ENCODE measurements at regions not wholly inside any gene's neighbourhood (a gene's known extent, or its start where the extent isn't known, plus 50 kb on each side); places are given as distances from the start of the nearest gene placed in this dataset.

DNA sequence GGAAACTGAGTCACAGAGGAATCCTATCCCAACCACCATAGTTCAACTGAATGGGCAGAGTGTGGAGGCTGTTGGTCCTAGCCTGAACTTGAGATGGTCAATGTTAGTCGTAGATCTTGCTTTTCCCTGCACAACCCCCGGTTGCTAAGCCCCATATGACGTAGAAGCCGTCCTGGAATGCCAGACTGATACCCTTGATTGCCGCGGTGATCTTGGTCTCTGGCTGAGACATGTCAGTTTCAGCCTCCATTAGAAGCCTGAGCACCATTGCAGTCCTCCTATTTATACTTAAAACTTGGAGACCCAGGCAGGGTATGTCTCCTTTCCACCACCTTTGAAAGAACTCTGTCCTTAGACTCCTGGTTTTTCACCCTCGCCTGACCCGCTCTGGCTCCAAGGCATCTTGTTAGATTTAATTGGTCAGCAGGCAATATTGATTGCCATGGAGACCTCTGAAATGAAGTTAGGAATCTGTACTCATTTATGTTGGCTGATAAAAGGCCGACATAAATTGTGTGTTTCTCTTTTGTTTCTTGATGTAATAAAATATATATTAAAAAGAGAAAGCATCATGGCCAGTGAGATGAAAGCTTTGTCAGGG is 53.4 kb downstream of the RPLP1 start:
- DNase-seq (ENCODE audit: low spot score) = no peak

DNA sequence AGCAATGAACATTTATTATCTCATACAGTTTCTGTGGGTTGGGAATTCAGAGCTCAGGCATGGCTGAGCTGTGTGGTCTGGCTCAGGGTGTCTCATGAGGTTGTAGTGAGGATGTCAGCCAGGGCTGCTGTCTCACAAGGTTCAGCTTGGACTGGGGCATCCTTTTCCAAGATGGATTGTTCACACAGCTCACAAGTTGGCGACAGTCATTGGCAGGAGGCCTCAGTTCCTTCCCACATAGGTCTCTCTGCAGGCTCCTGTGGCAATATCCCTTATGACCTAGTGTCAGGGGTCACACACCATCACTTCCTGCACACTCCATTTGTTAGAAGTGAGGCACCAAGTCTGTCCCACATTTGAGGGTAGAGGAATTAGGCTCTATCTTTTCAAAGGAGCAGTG is 56.0 kb downstream of the RPLP1 start:
- DNase-seq (ENCODE audit: low spot score) = no peak

DNA sequence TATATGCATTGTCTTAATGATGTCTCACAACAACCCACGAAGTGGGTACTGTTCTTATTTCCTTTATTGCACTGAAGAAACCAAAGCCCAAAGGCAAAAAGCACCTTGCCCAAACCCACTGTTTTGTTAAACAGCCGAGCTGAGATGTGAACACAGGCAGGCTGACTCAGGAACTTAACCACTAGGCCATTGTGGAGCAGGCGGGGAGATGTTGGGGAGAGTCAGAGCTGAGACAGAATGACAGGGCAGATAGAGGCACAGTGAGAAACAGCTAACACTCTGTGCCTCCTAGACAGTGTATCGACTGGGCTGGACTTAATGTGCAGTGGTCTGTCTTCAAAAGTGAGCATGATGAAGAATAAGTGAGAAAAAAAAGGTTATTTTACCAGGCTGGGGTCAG is 56.5 kb downstream of the RPLP1 start:
- no peak for DNase-seq (ENCODE audit: low spot score)

DNA sequence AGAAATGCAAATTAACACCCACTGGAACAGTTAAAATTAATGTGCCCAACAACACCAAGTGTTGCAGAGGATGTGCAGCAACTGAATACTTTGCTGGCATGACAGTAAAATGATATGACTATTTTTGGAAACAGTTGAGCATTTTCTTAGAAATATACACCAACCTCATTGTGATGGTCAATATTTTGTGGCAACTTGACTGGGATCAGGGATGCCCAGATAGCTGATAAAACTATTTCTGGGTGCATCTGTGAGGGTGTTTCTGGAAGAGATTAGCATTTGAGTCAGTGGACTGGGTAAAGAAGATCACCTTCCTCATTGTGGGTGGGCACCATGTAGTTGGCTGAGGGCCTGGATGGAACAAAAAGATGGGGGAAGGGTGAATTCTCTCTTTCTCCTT is 57.9 kb downstream of the RPLP1 start:
- no peak for DNase-seq (ENCODE audit: low spot score)

DNA sequence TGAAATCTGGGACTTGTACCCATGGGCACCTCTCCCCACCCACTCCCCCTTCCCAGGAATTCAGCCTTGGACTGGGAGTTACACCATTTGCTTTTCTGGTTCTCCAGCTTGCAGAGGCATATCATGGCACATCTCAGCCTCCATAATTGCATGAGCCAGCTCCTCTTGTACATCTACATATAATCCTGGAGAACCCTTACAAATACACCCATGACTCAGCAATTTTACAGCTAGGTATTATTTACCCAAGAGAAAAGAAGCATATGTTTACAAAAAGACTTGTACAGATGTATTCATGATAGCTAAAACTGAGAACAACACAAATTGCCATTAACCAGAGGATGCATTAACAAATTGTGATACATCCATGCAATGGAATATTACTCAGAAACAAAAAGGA is 58.4 kb downstream of the RPLP1 start:
- DNase-seq (ENCODE audit: low spot score) = no peak

DNA sequence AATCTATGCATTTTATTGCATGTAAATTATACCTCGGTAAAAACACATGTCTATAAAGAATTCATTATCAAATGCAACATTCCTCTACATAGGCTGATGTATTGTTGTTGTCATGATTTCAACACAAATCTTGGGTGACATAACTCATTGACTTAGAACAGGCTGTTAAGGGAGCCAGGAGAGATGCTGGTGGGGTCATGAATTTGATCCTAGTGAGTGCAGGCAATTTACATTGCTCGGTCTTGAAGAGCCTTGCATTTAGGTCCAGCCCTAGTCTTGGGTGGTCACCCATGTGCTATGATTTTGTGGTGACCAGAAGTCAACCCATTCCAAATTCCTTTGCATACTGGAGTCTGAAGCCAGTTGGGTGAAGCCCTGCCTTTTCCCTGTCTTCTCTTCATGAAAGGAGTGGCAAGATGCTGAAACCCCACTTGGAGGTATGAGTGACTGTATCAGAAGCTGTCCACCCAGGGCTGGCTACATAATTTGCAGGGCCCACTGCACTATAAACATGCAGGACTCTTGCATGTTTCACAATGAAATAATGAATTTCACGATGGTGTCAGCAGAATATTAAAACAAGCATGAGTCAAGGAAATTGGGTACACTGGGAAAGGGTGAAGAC is 59.2 kb downstream of the RPLP1 start:
- DNase-seq (ENCODE audit: low spot score) = no peak

DNA sequence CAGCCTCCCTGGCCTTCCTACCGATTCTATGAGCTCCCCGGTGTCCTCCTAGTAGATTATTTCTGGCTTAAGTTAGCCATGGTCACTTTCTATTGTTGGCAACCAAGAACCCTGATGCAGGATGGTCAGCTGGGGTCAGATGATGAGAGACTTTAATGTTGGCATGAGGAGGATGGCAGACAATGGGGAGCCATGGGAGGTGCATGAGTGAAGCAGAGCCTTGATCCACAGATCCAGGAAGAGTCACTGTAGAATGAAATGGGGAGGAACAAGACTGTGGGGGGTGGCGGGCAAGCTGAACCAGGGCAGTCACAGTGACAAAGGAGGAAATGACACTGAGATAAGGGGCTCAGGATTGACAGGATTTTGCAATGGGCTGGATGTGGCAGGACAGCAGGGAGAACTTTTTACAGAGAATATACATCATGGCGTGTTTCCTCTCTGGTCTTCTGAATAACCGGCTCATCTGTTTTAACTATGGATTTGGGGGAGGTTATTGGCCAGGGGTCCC is 60.9 kb downstream of the RPLP1 start:
- no peak for DNase-seq (ENCODE audit: low spot score)

DNA sequence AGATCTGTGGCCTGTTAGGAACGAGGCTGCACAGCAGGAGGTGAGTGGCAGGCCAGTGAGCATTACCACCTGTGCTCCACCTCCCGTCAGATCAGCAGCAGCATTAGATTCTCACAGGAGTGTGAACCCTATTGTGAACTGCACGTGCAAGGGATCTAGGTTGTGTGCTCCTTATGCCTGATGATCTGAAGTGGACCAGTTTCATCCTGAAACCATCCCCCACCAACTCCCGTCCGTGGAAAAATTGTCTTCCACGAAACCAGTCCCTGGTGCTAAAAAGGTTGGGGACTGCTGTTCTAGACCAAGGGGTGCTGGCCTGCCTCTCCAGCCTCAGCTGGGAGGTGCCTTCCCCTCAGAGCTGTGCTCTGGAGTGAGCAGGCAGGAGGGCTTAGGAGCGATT is 61.4 kb downstream of the RPLP1 start:
- no peak for DNase-seq (ENCODE audit: low spot score)

DNA sequence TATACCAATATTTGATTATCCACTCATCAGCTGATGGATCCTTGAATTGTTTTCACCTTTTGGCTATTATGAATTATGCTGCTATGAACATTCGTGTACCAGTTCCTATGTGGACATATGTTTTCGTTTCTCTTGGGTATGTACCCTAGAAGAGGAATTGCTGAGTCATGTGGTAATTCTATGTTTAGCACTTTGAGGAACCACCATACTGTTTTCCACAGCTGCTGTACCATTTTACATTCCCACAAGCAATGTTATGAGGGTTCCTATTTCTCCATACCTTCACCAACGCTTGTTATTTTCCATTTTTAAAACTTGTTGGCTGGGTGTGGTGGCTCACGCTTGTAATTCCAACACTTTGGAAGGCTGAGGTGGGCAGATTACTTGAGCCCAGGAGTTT is 62.9 kb downstream of the RPLP1 start:
- DNase-seq (ENCODE audit: low spot score) = no peak

DNA sequence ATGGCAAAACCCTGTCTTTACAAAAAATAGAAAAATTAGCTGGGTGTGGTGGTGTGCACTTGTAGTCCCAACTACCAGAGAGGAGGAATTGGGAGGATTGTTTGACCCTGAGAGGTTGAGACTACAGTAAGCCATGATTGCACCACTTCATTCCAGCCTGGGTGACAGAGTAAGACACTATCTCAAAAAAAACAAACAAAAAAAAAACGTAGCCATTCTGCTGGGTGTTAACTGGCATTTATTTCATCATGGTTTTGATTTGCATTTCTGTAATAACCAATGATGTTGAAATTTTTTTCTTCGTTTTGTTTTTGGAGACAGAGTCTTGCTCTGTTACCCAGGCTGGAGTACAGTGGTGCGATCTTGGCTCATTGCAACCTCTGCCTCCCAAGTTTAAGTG is 63.3 kb downstream of the RPLP1 start:
- DNase-seq (ENCODE audit: low spot score) = no peak

DNA sequence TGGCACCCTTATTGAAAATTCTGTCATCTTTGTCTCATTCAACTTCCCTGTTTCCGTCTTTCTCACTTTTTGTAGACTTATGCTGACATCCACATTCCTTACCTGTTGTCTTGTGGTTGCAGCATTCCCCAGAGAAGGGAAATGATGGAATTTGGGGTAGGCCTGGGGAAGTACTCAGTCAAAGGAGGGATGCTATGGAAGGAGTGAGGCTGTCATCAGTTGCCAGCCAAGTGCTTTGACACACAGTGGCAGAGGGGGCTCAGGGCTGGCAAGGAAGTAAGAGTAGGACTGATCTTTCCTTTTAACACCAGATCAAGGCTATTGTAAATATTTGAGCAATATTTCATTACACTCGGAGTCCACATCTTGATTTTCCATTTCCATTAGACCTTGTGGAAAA is 64.4 kb downstream of the RPLP1 start:
- DNase-seq (ENCODE audit: low spot score) = no peak

DNA sequence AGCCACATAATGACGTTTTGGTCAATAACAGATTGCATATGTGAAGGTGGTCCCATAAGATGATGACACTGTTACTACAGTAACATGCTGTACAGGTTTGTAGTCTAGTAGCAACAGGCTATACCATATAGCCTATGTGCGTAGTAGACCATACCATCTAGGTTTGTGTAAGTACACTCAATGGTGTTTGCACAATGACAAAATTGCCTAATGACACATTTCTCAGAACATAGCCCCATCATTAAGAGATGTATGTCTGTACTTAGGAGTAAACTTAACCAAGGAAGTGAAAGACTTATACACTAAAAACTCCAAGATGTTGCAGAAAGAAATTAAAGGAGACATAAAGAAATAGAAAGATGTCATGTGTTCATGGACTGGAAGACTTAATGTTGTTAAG is 66.2 kb downstream of the RPLP1 start:
- no peak for DNase-seq (ENCODE audit: low spot score)

DNA sequence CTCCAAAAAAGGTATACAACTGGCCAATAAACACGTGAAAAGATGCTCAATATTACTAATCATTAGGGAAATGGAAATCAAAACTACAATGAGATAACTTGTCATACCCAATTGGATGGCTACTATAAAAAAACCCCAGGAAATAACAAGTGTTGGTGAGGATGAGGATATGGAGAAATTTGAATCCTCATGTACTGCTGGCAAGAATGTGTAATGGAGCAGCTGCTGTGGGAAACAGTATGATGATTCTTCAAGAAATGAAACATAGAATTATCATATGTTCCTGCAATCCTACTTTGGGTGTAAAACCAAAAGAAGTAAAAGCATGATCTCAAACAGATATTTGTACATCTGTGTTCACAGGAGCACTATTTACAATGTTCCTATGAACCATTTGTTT is 67.4 kb downstream of the RPLP1 start:
- no peak for DNase-seq (ENCODE audit: low spot score)

DNA sequence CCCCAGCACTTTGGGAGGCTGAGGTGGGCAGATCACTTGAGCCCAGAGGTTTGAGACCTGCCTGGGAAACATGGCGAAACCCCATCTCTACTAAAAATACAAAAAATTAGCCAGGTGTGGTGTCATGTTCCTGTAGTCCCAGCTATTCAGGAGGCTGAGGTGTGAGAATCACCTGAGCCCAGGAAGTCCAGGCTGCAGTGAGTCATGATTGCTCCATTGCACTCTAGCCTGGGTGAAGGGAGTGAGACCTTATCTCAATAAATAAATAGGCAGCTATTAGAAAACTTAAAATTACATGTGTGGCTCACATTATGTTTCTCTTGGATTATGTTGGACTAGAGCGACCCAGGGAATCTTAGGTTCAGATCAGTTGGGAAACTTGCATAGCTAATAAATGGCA is 69.7 kb downstream of the RPLP1 start:
- DNase-seq (ENCODE audit: low spot score) = no peak

DNA sequence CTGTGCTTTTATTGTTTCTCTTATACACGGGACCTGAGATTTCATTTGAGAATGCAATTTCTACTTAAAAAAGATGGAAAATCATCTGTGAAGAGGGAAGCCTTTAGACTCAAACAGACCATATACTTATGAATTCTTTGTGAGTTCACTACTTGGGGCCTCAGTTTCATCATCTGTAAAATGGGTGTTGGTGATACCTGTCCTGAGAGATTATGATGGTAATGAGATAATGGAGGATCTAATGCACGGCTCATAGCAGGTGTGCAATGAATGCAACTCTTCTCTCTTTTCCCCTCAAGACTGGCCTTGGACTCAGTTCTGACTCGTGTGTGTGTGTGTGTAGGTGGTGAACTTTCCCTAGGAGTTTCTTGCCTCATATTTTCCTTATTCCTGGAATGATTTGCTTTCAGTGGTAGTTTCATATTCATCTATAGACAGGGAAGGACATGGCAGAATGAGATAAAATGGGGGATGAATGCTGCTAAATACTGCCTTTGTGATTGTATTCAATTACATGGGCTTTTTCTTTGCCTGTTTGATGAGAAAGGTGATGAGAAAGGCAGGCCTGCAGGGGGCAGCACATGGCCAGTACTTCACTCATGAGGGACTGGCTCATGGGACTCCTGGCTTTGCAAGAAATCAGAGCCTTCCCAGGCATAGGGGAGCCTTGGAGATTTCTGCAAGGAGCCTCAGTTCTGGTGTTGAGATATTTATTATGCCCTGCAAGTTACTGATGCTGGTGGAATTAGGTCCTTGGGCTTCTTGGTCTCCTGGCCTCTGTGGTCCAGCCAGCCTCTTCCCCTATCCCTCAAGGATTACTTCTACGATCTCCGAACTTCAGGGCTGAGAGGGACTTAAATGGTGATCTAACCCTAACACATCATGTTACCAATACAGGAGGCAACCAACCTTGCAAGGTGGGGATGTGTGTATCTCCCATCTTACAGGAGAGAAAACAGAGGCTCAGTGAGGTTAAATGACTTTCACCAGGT is 70.7 kb downstream of the RPLP1 start:
- peak; percentile 78 for DNase-seq (ENCODE audit: low spot score)

DNA sequence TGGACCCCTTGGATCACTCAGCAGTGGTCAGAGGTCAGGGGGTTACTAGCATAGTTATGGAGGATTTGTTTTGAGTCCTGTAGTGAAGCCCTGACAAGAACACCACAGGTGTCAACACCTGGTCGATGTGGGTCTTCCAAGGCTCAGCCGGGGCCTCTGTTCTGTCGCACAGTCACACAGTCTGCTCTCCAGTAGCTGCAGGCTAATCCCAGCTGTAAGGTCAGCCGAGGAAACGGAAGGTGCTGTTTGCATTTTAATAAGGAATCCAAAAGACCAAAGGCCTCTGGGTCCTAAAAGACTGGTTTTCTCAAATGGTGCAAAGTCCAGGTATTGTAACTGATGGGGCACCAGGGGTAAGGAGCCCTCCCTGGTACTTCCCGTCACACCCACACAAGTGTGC is 71.7 kb downstream of the RPLP1 start:
- no peak for DNase-seq (ENCODE audit: low spot score)

DNA sequence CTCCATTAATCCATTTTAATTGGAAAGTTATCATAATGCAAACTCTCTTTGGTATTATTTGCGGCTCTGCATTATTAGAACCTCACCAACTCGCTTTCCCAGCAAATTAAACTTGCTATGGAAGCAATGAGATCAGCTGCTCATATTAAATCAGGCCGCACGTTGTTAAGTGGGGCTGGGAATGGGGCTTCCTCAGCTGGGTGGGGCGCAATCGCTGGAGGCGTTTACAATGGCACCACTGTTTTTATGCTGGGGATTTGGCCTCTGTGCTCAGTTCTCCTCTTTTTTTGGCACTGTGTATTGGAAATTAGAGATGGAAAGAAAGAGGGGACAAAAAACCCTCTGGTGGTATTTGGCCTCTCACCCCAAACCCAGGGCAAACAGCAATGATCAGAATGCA is 72.2 kb downstream of the RPLP1 start:
- peak; percentile 64 for DNase-seq (ENCODE audit: low spot score)

DNA sequence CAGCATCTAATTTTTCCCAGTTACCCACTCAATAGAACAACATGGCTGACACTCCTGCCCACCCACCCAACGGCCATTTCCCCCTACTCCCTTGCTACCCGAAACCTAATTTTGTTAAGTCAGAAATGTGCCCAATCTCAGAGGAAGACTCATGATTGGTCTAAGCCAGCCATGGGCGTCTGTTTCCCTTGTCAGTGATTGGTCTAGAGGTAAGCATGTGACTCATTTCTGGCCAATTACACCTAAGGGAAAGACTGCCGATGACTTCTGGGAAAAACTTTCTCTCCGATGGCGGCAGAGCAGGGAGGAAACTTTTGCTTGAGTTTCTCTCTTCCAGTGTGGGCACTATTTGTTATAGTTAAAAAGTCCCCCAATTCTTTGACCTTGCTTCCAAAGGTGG is 72.9 kb downstream of the RPLP1 start:
- DNase-seq (ENCODE audit: low spot score) = no peak

DNA sequence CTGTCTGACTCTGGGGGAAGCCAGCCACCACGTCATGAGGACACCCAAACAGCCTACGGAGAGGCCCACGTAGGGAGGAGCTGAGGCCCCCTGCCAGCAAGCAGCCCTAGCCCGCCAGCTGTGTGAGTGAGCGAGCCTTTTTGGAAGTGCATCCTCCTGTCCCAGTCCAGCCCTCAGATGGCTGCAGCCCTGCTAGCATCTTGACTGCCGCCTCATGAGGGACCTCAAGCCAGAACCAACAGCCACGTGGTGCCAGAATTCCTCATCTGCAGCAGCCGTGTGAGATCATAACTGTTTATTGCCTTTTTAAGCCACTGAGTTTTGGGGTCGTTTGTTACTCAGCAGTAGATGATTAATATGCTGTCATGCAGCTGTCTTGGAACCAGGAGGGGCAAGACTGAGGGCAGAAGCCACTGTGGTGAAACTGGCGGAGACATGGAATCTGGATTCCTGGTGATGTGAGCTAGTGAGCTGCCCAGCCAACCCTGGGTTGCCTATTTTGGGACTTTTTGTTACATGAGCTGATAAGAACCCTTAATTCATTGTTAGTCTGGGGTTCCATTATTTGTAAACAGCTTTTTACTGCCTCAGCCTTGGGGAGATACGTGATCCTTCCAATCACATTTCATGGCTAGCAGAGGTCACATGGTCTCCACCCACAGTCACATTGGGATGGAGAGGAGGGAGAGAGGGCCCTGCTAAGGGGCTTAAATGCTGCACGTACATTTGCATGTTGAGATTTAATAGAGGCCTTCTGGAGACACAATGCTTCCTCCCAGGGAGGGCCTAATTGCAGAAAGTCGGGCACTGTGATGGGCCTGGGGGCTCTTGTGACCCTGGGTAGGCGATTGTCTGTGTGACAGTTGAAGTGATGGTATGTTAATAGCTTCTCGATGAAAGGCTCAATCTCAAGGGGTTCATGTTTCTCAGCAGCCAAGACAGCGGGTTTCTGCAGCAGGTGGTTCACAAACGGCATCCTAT is 73.8 kb downstream of the RPLP1 start:
- DNase-seq (ENCODE audit: low spot score) = no peak

DNA sequence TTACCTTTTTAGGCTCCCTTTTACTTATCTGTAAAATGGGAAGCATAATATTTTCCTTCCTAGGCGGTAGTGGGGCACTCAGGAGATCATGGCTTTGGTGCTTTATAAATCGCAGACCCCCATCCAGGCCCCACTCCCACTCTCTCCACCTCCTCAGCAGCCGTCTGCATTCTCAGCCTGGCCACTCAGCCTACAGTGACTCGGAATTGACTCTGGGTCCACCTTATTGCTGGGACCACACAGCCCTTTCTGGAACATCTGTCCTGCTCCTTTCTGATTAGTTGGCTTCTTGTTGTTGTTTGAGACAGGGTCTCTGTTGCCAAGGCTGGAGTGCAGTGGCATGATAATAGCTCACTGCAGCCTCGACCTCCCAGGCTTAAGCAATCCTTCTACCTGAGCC is 76.5 kb downstream of the RPLP1 start:
- DNase-seq (ENCODE audit: low spot score) = no peak

DNA sequence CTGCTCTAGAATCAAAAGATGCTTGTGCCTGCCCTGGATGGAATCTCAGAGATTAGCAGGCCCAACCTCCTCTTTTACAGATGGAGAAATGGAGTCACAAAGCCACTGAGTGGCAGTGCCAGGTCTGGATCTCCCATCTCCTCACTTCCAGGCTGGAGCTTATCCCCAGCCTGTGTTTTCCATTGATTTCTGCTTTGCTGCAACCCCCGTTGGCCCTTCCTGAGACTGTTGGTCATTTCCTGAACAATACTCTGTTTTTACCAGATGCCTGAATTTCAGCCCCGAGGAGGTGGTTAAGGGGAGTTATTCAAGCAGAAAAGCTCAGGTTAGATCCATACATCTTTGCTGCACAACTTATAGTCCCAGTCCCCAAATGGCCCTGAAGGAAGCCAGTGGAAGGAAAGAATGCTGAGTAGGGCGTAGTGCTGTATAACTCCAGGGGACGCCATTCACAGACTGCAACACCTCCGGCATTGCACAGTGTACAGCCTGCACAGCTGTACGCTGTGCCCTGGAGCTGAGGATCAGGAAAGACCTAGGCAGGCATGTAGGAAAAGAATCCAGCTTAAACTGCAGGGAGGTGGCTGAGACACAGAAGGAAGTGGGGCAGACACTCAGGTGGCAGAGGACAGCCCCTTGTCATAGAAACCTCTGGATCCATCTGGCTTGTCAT is 77.5 kb downstream of the RPLP1 start:
- DNase-seq (ENCODE audit: low spot score) = no peak

Data from globus pallidus (tissue), 1 donor.